ENCODE measurements at regions not wholly inside any gene's neighbourhood (a gene's known extent, or its start where the extent isn't known, plus 50 kb on each side); places are given as distances from the start of the nearest gene placed in this dataset.

DNA sequence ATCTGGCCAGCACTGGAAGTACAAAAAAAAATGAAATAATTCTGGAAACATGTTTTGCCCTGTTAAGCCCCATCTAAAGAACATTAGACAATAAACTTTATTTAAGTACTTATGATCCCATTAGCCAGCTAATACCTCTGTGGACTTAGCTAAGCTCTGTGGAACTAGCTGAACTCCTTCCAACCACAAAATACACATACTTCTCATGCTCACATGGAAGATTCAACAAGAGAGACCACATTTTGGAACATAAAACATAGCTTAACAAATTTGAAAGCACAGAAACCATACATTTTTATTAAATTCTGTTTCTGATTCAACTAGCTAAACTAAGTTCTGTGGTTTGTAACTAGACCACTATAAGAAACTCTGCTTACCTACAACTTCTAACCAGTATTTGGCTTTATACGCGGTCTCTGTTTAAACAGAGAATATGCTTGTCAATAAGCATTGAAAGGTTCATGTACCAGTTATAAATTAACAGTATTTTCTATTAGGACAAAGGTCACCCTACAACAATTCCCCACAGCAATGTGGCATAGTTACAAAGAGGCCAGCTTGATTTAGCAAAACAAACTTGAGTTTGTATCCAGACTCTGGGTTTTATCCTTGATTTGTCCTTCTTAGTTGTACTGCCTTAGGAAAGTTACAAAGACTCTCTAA, 300.1 kb downstream of the C12orf50 start:
- TF ChIP-seq EZH2 (IDR thresholded peaks at IDR 0.05; ENCODE audit: insufficient read depth, poor library complexity, severe bottlenecking): no peak
- no peak for TF ChIP-seq EZH2phosphoT487 (IDR thresholded peaks at IDR 0.05; ENCODE audit: insufficient read depth, low read depth)
